HG02678 (cell line): ENCODE measurements at regions not wholly inside any gene's neighbourhood (a gene's known extent, or its start where the extent isn't known, plus 50 kb on each side); places are given as distances from the start of the nearest gene placed in this dataset.

Source experiments
- ATAC-seq: cut with Tn5 transposase; IDR thresholded peaks from one replicate; pipeline ENCODE4 v1.9.1; 2021; ENCODE audit warnings: mild to moderate bottlenecking, moderate library complexity; ENCODE audit not compliant: unreplicated experiment

DNA sequence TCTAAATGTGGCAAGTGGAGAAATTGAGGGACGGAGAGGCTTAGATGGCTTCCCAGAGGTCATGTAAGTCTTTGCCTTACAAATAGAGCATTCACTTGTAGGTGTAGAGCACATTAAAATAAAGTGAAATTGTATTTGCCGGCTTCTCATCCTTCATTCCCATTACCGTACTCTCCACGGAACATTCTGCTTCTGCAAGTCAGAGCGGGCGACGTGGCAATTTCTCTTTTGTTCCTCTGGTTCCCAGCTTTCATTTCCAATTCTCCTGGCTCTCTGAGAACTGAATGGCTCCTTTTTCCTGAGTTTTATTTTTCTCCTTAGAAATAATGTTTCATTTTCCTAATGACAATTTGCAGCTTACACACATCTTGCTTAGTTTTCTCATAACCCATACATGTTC lies 51.3 kb upstream of the PFKP start:
- no peak for ATAC-seq

DNA sequence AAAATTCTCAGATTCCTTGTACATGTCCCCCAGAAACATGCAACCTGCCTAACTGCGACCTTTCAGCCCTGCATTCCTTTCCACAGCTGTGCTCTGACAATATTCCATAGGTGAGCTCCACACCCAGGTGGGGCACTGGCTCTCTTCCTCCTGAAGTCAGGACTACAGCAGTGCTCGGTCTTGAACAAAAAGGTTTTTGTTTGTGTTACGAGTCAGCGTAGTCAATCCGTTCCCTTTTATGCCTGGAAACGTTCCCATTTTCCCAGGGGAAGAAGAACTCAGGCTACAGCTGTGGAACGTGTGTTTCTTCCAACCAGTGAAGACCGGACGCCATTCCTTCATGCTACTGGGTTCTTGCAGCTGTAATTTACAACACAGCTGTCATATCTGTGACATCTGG lies 52.4 kb upstream of the PFKP start:
- no peak for ATAC-seq

DNA sequence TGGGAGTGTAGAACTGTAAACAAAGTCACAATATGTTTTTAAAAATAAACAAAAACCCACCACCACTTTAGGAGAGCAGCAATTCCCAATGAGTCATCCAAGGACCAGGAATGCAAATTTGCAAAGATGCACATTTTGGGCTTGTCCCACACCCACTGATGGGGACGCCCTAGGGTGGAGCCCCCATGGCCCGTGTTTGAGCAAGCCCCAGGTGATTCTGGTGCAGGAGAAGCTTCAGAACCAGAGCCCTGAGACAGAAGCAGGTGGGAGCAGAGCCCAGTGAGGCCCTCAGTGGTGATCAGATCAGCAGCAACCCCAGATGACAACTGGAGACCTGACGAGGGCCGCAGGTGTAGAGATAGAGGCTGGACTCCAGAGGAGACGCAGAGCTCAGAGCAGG lies 55.1 kb upstream of the PFKP start:
- ATAC-seq: no peak

DNA sequence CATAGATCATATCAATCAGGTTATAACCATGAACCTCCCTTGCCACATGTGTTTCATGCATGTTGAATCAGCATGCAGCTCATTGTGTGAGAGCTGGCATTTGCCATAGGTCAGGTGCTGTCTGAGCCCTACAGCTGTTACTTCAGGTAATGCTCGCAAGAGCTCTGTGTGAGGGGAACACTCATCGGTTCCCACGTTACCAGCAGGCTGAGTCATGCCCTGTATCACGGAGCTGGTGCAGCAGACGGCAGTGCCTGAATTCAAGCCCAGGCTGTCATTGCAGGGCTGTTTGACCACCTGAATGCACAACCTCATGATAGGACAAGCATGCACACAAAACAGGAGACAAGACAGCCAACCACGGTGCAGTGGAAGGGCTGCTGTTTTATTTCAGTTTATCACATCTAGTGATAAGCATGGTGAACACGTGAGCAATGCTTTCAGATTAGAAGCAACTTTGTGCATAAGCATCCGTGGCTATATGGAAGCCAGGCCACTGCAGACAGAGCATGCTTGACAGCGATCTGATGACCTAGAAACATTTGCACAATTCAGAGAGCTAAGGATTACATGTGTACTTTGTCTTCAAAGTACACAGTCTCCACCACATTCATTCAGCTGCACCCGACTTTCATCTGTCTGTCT lies 56.4 kb upstream of the PFKP start:
- no peak for ATAC-seq

DNA sequence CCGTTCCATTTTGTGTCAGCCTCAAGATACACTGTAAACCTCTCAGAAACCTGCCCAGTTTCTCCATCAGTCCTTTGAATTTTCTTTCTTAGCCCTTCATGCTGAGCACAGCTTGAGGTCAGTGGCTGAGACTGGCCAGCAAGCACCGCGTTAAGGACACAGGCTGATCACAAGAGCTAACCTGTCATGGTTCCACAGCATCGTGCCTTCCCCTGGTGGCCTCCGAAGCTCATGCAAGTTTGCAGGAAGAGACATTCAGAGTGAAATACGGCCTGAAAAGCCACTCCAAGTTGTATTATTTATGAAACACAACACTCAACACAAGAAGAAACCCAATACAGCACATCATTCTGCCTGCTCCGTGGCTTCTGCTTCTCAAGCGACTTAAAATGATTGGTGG lies 57.0 kb upstream of the PFKP start:
- ATAC-seq: no peak

DNA sequence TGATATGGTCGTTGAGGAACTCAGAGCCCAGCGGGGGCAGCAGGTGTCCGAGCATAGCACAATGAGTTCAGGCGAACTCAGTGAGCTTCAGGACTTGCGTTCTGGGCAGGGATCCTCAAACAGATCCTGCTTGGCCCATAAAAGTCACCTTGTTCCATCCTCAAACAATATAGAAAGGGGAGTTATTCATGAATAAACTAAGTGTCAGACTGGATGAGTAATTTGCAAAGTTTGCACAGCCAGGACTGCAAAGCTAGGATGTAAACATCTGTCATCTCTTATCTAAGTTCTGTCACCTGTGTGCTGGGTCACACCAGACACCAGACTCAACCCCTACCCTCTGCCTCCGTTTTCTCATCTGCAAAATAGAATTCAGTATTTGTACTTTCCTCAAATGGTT lies 58.0 kb upstream of the PFKP start:
- ATAC-seq: no peak

DNA sequence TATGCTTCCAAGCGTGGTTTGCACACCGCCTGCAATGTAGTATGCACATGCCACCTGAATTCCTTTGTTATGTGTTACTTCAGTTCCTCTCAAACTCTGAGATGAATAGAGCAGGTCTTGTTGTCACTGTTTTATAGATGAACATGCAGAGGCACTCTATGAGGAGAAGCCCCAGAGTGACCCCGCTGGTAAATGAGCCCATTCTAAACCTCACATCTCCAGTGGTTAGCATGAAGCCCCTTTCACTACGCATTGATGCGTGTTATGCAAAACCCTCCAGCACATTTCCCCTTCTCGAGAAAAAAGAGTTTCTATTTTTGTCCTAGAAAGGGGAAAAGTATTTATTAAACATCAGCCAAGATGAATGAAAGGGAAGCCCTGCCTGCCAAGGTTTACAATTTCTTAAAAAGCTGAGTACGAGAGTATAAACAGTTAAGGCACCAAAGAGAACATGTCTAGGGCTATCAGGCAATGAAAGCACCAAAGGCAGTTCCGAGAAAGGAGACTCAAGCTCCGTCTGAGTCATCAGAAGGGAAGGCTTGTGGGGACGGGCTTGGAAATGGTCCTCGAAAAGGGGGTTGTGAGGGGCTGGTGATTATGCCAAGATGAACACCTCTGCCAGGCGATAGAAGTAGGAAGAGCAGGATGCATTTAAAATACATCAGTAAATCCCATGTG lies 58.7 kb upstream of the PFKP start:
- ATAC-seq: no peak

DNA sequence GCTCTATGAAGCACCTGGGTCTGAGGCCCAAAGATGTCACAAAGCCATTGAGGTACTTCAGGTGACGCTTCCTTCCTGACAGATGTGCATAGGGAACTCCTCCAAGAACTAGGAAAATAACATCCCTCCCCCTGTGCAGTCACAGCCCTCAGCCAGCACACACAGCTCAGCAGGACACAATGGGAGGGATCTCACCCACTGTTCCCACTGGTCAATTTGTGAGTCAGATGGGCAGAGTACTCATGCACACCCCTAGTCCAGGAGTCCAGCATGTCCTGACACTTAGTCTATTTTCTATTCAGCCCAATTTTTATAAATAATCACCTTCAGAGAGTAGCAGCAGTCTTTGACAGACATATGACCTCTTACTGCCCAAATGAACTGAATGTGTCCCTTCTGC lies 60.7 kb upstream of the PFKP start:
- no peak for ATAC-seq

DNA sequence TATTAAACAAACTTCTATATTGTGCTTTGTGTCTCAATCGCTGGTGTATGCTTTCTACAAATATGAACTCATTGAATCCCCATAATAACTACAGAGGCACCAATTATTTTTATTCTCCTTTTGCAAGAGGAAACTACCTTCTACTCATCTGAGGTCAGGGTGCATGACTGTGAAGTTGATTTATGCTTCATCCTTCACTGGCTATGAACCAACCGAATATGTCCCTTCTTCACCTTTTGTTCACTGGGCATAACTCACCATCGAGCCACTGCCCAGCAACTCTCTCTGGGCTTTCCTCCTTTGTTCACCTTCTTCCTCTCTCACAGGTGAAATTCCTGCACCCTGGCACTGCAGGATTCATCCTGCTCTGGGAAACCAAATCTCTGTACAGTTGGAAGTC lies 61.3 kb upstream of the PFKP start:
- ATAC-seq: no peak

DNA sequence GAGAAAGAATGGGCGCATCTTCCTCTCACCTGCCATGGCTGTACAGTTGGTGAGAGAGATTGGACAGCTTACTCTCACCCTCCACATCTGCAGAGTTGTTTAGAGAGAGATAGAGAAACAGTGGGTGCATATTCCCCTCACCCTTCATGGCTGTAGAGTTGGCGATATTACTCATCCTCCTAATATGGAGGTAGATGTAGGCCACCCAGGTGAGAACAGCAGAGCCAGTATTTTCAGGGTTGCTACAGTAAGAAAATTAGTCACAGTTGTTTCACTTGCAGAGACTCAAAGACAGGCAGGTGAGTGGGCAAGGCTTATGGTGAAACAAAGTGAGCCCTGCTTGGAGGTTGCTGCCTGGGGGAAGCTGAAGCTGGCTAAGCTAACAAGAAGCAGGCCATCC lies 65.0 kb upstream of the PFKP start:
- ATAC-seq: peak; percentile 53

DNA sequence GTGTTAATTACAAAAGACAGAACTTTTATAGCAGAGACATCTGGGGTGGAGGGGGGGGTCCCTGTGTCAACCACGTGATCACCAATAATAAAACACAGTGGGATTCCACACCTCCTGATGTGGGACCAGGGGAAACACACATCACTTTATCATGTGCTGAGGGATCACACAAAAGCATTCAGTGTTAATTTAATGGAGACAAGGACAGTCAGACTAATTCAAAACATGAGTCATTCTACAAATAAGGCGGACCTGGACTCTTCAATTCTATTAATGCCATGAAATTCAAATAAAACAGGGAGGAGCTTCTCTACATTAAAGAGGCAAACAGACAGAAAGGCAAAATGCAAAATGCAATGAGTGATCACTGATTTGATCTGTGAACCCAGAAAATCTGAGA lies 67.3 kb upstream of the PFKP start:
- no peak for ATAC-seq

DNA sequence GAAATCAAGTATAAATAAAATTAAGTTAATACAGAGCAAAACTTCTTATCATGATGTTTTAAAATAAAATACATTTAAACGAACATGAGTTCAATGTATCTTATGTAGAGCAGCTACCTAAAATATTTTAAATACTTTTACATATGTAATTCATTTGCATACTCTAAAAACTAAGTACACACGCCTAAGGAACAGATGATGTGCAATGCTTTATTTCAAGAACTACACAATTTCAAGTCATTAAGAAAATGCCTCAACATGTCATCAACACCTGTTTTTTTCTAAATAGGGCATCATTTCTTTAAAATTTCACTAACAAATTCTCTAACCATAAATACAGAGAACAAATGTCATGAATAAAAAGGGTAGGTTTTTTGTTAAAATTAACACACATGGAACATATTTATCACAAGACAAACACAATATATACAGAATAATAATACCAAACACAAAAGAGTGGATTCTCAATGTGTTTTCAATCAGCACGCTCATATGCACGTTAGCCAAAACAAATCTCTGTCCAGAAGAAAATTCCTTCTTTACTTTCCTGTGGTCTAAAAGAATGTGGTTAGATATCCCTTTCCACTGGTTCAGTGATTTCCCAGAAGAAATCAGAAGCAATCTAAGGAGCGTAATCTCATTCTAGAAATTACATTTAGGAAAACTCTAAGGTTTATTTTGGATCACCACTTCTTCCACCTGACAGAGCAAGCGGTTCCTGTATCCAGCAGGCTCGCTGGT lies 73.0 kb upstream of the PFKP start:
- ATAC-seq: no peak

DNA sequence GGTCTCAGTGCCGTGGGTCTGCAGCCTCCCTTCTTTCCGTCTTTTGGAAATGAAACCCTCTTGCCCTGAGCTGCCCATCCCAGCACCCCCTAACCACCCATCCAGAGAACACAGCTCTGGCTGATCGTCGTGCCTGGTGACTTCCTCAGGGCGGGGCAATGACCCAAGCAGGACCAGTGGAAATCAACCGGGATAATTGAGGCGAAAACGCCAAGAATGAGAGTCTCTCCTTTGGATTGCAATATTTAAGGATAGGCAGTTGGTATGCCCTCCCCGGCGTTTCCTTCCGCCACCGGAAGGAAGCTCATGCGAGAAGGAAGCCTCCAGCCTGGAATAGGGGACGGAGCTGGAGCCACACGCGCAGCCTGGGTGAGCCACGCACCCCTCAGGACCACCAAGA lies 73.7 kb upstream of the PFKP start:
- no peak for ATAC-seq

DNA sequence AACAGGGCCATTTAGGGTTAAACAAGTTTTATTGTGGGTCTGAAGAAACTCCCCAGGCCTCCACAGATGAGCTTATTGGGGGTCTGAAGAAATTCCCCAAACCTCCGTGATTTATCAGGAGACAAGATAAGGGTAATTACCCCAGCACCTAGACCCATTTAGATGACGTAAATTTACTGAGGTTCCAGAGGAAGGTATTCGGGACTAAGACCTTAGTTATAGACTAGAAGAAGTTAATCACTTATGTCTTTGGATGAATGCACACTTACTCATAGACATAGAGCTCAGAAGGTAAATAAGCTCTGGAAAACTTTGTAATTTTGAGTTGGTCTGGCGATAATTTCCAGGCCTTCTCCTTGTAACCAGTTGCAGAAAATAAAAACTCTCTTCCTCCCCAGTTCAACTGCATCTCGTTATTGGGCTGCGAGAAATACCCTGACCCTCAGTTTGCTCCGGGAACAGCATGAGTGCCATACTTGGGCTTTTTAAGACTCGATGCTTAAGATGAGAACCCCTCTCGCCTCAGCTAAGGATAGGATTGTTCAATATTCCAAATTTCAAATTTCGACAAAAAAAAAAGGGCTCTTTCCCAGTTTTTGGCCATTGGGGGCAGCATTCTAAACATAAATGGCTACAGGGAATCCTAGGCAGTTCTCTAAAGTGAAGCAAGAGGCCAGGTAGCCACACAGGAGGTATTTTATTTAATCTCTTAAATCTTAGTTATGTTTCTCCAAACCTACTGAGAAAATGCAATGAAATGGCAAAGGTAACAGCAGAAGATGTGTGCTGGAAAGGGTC lies 74.7 kb upstream of the PFKP start:
- ATAC-seq: no peak

DNA sequence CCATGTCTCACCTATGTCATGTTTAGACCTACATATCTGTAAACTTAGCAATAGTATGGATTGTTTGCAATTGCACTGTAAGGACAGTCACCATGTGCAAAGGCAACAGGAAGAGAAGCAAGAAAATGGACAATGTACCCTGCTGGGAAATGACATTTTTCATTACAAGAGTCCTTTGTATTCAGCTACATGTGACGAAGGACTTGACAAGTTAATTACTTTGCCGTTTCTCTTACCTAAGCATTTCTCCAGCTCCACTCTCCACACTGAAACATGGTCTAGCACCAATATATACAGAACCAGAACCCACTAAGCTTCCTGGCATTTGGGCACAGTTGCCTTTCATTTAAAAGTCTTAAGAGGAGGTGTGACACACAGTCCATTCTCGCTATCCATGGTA lies 76.6 kb upstream of the PFKP start:
- ATAC-seq: no peak

DNA sequence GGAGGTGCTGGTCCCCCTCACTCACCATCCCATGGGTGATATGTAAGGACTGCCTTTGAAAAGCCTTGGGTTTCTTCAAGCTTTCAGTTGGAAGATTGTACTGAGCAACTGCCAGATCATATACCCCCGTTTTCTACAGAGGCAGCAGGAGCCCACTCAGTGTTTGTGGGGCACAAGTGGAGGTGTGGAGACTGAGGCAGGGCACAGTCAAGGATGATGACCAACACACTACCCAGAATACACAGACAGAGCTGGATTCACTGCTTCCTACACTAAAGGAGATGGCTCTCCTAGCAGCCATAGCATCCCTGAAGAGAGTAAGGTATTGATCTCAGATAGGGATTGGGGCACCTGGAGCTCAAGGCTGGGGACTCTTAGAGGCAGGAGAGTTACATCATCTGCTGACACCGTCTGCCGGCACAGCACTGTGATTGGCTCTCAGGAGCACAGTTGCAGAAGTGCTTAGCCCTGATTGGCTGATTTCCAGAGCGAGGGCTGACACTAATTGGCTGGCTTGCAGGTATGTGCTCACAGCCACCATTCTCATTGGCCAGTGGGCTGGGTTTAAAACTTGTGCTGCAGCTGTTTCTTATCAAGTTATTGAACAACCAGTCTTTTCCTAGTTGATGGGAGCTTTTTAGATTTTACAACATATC lies 77.9 kb upstream of the PFKP start:
- no peak for ATAC-seq

DNA sequence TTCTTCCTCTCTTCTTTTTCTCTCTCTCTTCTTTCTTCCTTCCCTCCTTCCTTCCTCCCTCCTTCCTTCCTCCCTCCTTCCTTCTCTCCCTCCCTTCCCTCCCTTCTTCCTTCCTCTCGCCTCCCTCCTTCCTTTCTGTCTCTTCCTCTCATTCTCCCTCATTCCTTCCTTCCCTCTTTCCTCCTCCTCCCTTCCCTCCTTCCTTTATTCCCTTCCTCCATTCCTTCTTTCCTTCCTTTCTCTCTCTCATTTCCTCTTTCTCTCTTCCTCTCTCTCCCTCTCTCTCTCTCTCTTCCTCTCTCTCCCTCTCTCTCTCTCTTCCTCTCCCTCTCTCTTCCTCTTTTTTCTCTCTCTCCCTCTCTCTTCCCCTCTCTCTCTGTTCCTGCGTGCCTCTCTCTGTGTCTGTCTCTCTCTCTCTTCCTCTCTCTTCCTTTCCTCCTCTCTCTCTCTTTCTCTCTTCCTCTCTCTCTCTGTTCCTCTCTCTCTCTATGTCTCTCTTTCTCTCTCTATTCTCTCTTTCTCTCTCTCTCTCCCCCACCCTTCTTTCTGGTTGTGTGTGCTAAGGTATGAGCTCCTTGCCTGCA lies 80.1 kb upstream of the PFKP start:
- no peak for ATAC-seq

DNA sequence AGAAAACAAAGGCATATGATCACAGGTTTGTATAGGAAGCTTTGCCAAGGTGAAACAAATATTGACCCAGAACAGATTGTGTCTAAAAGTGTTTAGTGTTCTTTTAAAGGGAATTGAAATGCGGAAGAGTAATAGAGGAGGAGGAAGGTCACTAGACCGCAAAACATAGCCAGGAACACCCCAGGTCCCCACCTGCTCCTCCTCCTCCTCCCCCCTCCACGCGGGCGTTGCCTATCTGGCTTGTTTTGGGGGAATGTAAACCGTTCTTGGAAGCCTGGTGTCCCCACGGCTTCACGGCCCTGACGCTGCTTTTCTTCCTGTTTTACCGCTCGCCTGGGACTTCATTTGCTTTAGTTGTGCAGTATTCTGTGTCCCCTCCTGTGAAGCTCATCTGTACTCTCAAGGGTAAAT lies 81.0 kb upstream of the PFKP start:
- no peak for ATAC-seq

DNA sequence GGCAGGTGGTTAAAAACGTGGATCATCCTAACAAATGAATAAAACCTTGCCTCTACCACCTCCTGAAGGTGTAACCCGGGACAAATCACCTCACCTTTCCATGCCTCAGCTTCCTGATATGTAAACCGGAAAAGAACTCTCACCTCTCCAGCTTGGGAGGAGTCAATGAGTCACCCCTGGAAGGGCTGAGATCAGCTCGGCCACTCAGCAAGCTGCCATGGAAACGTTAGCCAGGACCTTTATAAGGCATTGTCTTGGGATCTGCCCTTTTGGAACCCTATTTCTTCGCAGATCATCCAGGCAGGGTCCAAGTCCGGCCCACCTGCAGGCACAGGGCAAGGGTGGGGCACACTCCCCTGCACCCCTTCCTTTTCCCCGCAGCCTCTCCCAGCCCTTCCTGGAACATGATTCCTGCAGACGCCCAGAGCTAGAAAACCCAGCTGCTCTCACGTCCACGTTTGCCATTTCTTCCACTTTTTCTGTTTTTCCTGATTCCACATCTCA lies 81.6 kb upstream of the PFKP start:
- no peak for ATAC-seq

DNA sequence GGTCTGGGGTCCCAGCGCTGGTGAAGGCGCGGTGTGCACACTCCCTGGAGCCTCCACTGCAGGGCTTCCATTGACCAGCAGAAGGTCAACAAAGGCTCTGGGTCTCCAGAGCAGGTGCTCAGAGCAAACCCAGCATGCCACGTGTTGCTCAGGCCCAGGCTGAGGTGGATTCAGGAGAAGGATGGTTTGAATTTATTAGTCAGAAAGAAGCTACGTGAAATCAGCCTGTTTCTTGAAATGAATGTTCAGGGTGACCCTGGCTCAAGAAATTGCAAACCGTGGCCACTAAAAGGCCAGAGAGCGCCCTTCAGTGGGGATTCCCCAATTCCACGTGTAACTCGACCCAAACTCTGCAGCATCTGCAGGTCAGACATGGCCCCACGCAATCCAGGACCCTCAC lies 82.7 kb upstream of the PFKP start:
- ATAC-seq: peak; percentile 41
